WTC11 (cell line): ENCODE measurements at regions not wholly inside any gene's neighbourhood (a gene's known extent, or its start where the extent isn't known, plus 50 kb on each side); places are given as distances from the start of the nearest gene placed in this dataset.
"Not testable (repeated sequence)": the region's sequence is repeated elsewhere in the genome, so short reads cannot be mapped to it uniquely, and the experiment has no call there.

Experiments
- ATAC-seq: fragments of 200-7000 bp; cut with Tn5 transposase; 2 replicates; pipeline ENCODE4 v1.10.0; 2021; ENCODE audit warnings: mild to moderate bottlenecking, moderate library complexity
- CTCF ChIA-PET: fragments of 300-600 bp; sonication (Branson Sonifier 250); formaldehyde crosslinking; loops from one replicate; lab custom pipeline; 2021; ENCODE audit warnings: antibody characterized with exemption; lab: Charles Lee
- POLR2A ChIA-PET: fragments of 350-600 bp; sonication (Branson Sonifier 250); formaldehyde crosslinking; loops from one replicate; lab custom pipeline; 2021; ENCODE audit warnings: antibody characterized with exemption; lab: Charles Lee
- DNase-seq: peaks from one replicate; pipeline ENCODE4 v3.0.0; 2021; ENCODE audit warnings: low spot score
- H3K27ac Mint-ChIP-seq: 2 replicates; pipeline ENCODE4 v1.8.0; 2021; ENCODE audit warnings: mixed read lengths
- H3K27me3 Mint-ChIP-seq: 2 replicates; pipeline ENCODE4 v1.8.0; 2021; ENCODE audit warnings: low read depth, mild to moderate bottlenecking, moderate library complexity, mixed read lengths
- H3K36me3 Mint-ChIP-seq: 2 replicates; pipeline ENCODE4 v1.8.0; 2021; ENCODE audit warnings: mixed read lengths
- H3K4me1 Mint-ChIP-seq: 2 replicates; pipeline ENCODE4 v1.8.0; 2022; ENCODE audit warnings: mixed read lengths
- H3K4me3 Mint-ChIP-seq: 2 replicates; pipeline ENCODE4 v1.8.0; 2021; ENCODE audit warnings: mild to moderate bottlenecking, moderate library complexity, mixed read lengths
- H3K9me3 Mint-ChIP-seq: 2 replicates; pipeline ENCODE4 v1.8.0; 2021; ENCODE audit warnings: mixed read lengths
- ATF2 ChIP-seq: sonication (generic); formaldehyde crosslinking; IDR thresholded peaks from 2 replicates; pipeline ENCODE4 v1.8.1; 2022; ENCODE audit warnings: low read depth, missing genetic modification reagents, borderline replicate concordance
- ESRRA ChIP-seq: sonication (generic); formaldehyde crosslinking; IDR thresholded peaks from 2 replicates; pipeline ENCODE4 v1.8.1; 2022; ENCODE audit warnings: mild to moderate bottlenecking, missing genetic modification reagents, borderline replicate concordance
- ETV6 ChIP-seq: sonication (generic); formaldehyde crosslinking; IDR thresholded peaks from 2 replicates; pipeline ENCODE4 v1.8.1; 2022; ENCODE audit warnings: mild to moderate bottlenecking, missing genetic modification reagents
- GRHL2 ChIP-seq: fragments of 250-450 bp; sonication (Bioruptor Pico); IDR thresholded peaks from 2 replicates; pipeline ENCODE4 v1.8.0; 2022; ENCODE audit warnings: mild to moderate bottlenecking, moderate library complexity; ENCODE audit not compliant: insufficient replicate concordance, severe bottlenecking
- GTF2I ChIP-seq: fragments of 250-450 bp; sonication (Bioruptor Pico); conservative IDR thresholded peaks from 2 replicates; pipeline ENCODE4 v1.4.0; 2021; ENCODE audit warnings: mild to moderate bottlenecking
- IRF1 ChIP-seq: sonication (generic); formaldehyde crosslinking; IDR thresholded peaks from 2 replicates; pipeline ENCODE4 v1.8.0; 2023; ENCODE audit warnings: missing genetic modification reagents
- JAZF1 ChIP-seq: fragments of 250-450 bp; sonication (Bioruptor Pico); IDR thresholded peaks from 2 replicates; pipeline ENCODE4 v1.9.0; 2021; ENCODE audit warnings: moderate library complexity, mild to moderate bottlenecking, inconsistent platforms
- JUN ChIP-seq: sonication (generic); formaldehyde crosslinking; IDR thresholded peaks from 2 replicates; pipeline ENCODE4 v1.8.0; 2023; ENCODE audit warnings: mild to moderate bottlenecking, missing genetic modification reagents
- MLX ChIP-seq: sonication (generic); formaldehyde crosslinking; IDR thresholded peaks from 2 replicates; pipeline ENCODE4 v1.8.1; 2023; ENCODE audit warnings: mild to moderate bottlenecking, missing genetic modification reagents, moderate library complexity
- NFYB ChIP-seq: sonication (generic); formaldehyde crosslinking; conservative IDR thresholded peaks from 2 replicates; pipeline ENCODE4 v1.8.0; 2022; ENCODE audit warnings: low read depth, missing genetic modification reagents
- NR1H2 ChIP-seq: sonication (generic); formaldehyde crosslinking; IDR thresholded peaks from 2 replicates; pipeline ENCODE4 v1.9.0; 2021; ENCODE audit warnings: mild to moderate bottlenecking, moderate library complexity, missing genetic modification reagents
- NR3C1 ChIP-seq: sonication (generic); formaldehyde crosslinking; conservative IDR thresholded peaks from 2 replicates; pipeline ENCODE4 v1.8.1; 2023; ENCODE audit warnings: low read depth, mild to moderate bottlenecking, missing genetic modification reagents
- OVOL2 ChIP-seq: fragments of 250-450 bp; sonication (Bioruptor Pico); IDR thresholded peaks from 2 replicates; pipeline ENCODE4 v1.9.0; 2021; ENCODE audit warnings: mild to moderate bottlenecking, borderline replicate concordance
- STAT6 ChIP-seq: sonication (generic); formaldehyde crosslinking; conservative IDR thresholded peaks from 2 replicates; pipeline ENCODE4 v1.8.1; 2023; ENCODE audit warnings: mild to moderate bottlenecking, low read depth, missing genetic modification reagents, moderate library complexity
- TP53 ChIP-seq: sonication (generic); formaldehyde crosslinking; IDR thresholded peaks from 2 replicates; pipeline ENCODE4 v1.8.1; 2023; ENCODE audit warnings: mild to moderate bottlenecking, missing genetic modification reagents
- ZNF138 ChIP-seq: sonication (generic); formaldehyde crosslinking; conservative IDR thresholded peaks from 2 replicates; pipeline ENCODE4 v1.8.1; 2022; ENCODE audit warnings: mild to moderate bottlenecking, moderate library complexity, missing genetic modification reagents
- ZNF396 ChIP-seq: fragments of 250-450 bp; sonication (Bioruptor Pico); IDR thresholded peaks from 2 replicates; pipeline ENCODE4 v1.8.0; 2021; ENCODE audit warnings: mild to moderate bottlenecking, moderate library complexity, borderline replicate concordance
- ZNF416 ChIP-seq: fragments of 250-450 bp; sonication (Bioruptor Pico); IDR thresholded peaks from 2 replicates; pipeline ENCODE4 v1.9.0; 2021; ENCODE audit warnings: mild to moderate bottlenecking, inconsistent platforms
- ZNF423 ChIP-seq: fragments of 250-450 bp; sonication (Bioruptor Pico); IDR thresholded peaks from 2 replicates; pipeline ENCODE4 v2.1.2; 2022; ENCODE audit warnings: mild to moderate bottlenecking, moderate library complexity
- ZNF512 ChIP-seq: sonication (generic); formaldehyde crosslinking; IDR thresholded peaks from 2 replicates; pipeline ENCODE4 v1.8.1; 2022; ENCODE audit warnings: missing genetic modification reagents, borderline replicate concordance
- ZNF532 ChIP-seq: fragments of 250-450 bp; sonication (Bioruptor Pico); IDR thresholded peaks from 2 replicates; pipeline ENCODE4 v1.9.0; 2021; ENCODE audit warnings: mild to moderate bottlenecking, borderline replicate concordance

GRCh38 chr3:15877813-15878212 is 80.0 kb upstream of the ANKRD28 start:
- DNase-seq (no peak), ATAC-seq (no peak)
- TF ChIP-seq OVOL2 (CRISPR knock-in tag) (no peak), ZNF138 (CRISPR knock-in tag) (no peak), ZNF396 (no peak), ETV6 (CRISPR knock-in tag) (no peak)
- Mint-ChIP-seq H3K27me3 (no peaks in the 10 kb centered on the region), H3K9me3 (peaks cover 13% of the 10 kb centered on the region), H3K4me1 (peaks cover 8% of the 10 kb centered on the region), H3K27ac (no peak overlapping the region), H3K4me3 (no peak overlapping the region), H3K36me3 (peaks cover 5% of the 10 kb centered on the region)
- ChIA-PET CTCF (no interaction called here), POLR2A (no interaction called here)

GRCh38 chr3:15879787-15880186 is 82.0 kb upstream of the ANKRD28 start:
- POLR2A ChIA-PET, CTCF ChIA-PET: not testable (repeated sequence)

GRCh38 chr3:15882577-15882976 is 84.8 kb upstream of the ANKRD28 start:
- Mint-ChIP-seq H3K27me3 (no peaks in the 10 kb centered on the region; the same call in 1 of the 2 replicates), H3K4me3 (no peak overlapping the region), H3K36me3 (peaks cover 5% of the 10 kb centered on the region), H3K9me3 (peaks cover 31% of the 10 kb centered on the region), H3K4me1 (peaks cover 8% of the 10 kb centered on the region), H3K27ac (no peak overlapping the region)
- TF ChIP-seq GTF2I (CRISPR knock-in tag) (no peak), JUN (CRISPR knock-in tag) (no peak), ZNF532 (CRISPR knock-in tag) (no peak), TP53 (CRISPR knock-in tag) (no peak), NR1H2 (no peak), ATF2 (CRISPR knock-in tag) (no peak), JAZF1 (CRISPR knock-in tag) (no peak), ZNF423 (CRISPR knock-in tag) (no peak), NR3C1 (CRISPR knock-in tag) (no peak), NFYB (CRISPR knock-in tag) (no peak), ESRRA (CRISPR knock-in tag) (no peak), ZNF416 (CRISPR knock-in tag) (no peak), STAT6 (CRISPR knock-in tag) (no peak), ZNF512 (CRISPR knock-in tag) (no peak), GRHL2 (CRISPR knock-in tag) (no peak), MLX (CRISPR knock-in tag) (no peak), IRF1 (CRISPR knock-in tag) (no peak)
- POLR2A ChIA-PET: interaction anchor here (0.6 to 0.7 kb wide), 2 partner anchors 43 to 390 kb away, joined by 3 to 6 read pairs; no protein-coding TSS in a partner anchor
- CTCF ChIA-PET: interaction anchor here (1.1 kb wide), 1 partner anchor 60 kb away, joined by 4 read pairs; no protein-coding TSS in a partner anchor
- ATAC-seq (no peak), DNase-seq (no peak)

More at GRCh38 chr3:15879787-15880186, 82.0 kb upstream of the ANKRD28 start:
- DNase-seq, ATAC-seq, H3K27me3 Mint-ChIP-seq, H3K36me3 Mint-ChIP-seq, H3K27ac Mint-ChIP-seq, H3K4me1 Mint-ChIP-seq, H3K4me3 Mint-ChIP-seq: not testable (repeated sequence)
- H3K9me3 Mint-ChIP-seq: peaks cover 13% of the 10 kb centered on the region
